ENCODE measurements at regions not wholly inside any gene's neighbourhood (a gene's known extent, or its start where the extent isn't known, plus 50 kb on each side); places are given as distances from the start of the nearest gene placed in this dataset.

DNA sequence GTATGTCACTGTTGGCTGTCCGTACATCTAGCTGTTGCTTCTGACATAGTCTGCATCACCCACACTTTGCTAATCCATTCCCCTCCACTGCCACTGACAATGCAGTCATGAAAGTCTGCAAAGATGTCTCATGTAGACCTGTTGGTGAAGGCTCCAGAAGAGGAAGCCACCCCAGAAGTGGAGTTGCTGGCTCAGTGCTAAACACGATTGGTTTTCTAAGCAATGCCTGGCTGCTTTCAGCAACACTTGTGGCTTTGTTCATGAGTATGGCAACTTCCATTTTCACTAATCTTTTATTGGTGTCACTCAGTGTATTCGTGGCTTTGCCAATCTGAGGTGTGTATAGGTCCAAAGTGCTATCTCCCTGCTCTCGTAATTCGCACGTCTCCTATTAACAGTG, 288.1 kb downstream of the GADD45G start:
- no peak overlapping the region for H3K4me3 ChIP-seq (ENCODE audit: low read depth, low read length)

- H3K4me3 ChIP-seq (ENCODE audit: low read depth, low read length): no peak overlapping the region
Observed at GRCh38 chr9:89893886-89894285, 289.1 kb downstream of the GADD45G start.

GRCh38 chr9:89896806-89897340, 292.1 kb downstream of the GADD45G start:
- no peak overlapping the region for H3K4me3 ChIP-seq (ENCODE audit: low read depth, low read length)

DNA sequence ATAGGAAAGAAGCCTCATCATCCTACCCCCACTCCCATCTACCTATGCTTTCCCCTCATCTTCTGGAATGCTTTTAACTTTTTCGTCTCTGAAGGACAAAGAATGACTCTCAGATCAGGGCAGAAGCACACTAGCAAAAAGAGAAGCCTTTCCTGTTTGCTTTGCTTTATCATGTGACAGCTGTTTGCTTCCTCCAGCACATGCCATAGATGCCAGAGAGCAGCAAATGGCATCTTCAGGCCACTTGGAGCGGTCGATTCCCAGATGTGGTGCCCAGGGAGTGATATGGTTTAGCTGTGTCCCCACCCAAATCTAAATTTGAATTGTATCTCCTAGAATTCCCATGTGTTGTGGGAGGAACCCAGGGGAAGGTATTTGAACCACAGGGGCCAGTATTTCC, 294.8 kb downstream of the GADD45G start:
- H3K4me3 ChIP-seq (ENCODE audit: low read depth, low read length): no peak overlapping the region

GRCh38 chr9:89901920-89902319, 297.1 kb downstream of the GADD45G start:
- H3K4me3 ChIP-seq (ENCODE audit: low read depth, low read length): no peak overlapping the region

DNA sequence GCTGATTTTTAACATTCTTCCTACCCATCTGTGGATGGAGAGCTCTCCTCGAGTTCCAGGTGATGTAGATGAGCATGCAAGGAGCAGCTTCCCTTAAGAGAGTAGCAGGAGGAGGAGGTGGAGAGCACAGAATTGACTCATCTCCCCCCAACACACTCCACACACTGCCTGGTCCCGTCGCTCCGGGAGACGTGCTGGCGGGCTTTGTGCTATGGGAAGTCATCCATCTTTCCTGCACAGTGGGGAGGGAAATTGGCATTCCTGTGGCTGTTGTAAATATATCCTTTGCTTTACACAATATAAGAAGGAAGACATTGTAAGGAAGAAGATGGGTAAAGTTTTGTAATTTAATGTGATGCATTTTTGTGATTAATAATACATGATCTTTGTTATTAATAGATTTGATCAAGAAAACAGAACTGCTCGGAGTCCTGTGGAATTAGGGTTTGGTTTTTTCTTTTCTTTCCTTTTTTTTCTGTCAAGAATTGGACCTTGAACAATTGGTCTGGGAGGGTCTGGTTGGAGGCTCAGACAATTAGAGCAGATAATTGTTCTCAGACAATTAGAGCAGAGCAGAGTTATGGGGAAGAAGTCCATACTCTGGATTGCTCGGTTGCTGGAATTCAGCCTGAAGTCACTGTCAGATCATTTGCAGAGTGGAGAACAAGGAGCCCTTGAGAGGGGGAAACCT, 297.8 kb downstream of the GADD45G start:
- no peak overlapping the region for H3K4me3 ChIP-seq (ENCODE audit: low read depth, low read length)

GRCh38 chr9:89903141-89903475, 298.3 kb downstream of the GADD45G start:
- H3K4me3 ChIP-seq (ENCODE audit: low read depth, low read length): no peak overlapping the region

GRCh38 chr9:89905606-89906338, 301.0 kb downstream of the GADD45G start:
- no peak overlapping the region for H3K4me3 ChIP-seq (ENCODE audit: low read depth, low read length)

- H3K4me3 ChIP-seq (ENCODE audit: low read depth, low read length): no peak overlapping the region
Observed at GRCh38 chr9:89911721-89912604, 307.2 kb downstream of the GADD45G start.

- H3K4me3 ChIP-seq (ENCODE audit: low read depth, low read length): no peak overlapping the region
Observed at GRCh38 chr9:89912605-89912953, 307.8 kb downstream of the GADD45G start.

GRCh38 chr9:89915187-89915586, 310.4 kb downstream of the GADD45G start:
- no peak overlapping the region for H3K4me3 ChIP-seq (ENCODE audit: low read depth, low read length)

DNA sequence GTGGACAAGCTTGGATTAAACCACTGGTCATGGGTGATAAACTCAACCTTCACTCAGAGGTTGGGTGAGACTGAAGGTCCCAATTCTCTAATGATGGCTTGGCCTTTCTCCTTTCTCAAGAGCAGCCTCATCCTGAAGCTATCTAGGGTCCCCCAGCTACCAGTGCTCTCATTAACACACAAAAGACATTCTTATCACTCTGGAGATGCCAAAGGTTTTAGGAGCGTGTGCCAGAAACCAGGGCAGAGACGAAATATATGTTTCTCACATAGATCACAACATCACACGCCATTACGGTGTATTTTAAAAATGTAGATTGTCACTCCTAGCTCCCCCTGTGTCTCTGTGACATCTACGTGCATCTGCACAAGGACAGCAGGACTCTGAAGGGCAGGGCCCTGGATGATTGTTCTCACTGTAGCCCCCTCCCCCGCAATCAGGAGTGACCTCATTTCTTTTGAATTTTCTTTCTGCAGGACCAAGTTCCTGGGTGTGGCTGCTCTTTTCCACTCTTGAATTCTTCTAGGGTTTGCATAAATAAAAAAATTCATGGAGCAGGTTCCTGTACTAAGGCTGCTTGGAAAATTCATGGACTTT, 311.3 kb downstream of the GADD45G start:
- H3K4me3 ChIP-seq (ENCODE audit: low read depth, low read length): no peak overlapping the region

- no peak overlapping the region for H3K4me3 ChIP-seq (ENCODE audit: low read depth, low read length)
Observed at GRCh38 chr9:89917861-89918260, 313.0 kb downstream of the GADD45G start.

DNA sequence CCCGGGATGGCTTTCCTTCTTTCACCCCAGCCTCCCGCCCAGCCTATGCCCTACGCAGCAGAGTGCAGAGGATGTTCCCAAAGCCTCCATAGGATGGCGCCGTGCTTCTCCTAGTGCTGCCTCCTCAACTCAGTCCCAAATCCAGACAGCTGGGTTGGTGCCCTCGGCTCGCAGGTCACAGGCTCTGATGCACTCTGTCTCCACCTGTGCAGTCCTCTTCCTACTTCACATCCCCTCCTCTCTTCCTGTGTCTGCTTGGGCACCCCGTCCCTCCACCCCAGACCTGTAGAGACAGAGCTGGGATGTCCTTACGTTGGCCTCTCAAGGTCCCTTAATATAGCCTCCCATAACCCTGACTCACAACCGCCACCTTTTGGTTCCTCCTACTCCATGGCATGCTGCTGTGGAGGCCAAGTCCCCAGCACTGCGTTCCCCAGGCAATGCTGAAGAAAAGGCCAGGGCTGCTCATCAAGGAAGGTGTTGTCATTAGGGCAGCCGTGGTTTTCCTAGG, 314.4 kb downstream of the GADD45G start:
- H3K4me3 ChIP-seq (ENCODE audit: low read depth, low read length): no peak overlapping the region

DNA sequence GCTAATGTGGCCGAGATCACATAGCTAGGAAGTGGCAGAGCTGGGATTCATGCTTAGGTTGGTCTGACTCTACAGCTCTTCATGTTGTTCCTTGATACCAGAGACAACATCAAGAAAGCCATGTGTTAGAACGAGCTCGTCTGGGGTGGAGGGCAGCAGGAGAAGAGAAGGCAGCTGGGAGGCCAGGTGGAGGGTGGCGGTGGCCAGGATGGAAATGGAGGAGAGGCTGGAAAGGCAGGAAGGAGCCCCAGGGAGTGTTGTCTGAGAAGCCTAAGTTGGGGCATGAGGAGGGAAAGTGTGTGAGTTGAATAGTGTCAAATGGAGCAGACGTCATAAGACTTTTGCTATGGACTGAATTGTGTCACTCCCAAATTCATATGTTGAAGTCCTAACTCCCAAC, 315.3 kb downstream of the GADD45G start:
- no peak overlapping the region for H3K4me3 ChIP-seq (ENCODE audit: low read depth, low read length)

- no peak overlapping the region for H3K4me3 ChIP-seq (ENCODE audit: low read depth, low read length)
Observed at GRCh38 chr9:89920951-89921350, 316.1 kb downstream of the GADD45G start.

DNA sequence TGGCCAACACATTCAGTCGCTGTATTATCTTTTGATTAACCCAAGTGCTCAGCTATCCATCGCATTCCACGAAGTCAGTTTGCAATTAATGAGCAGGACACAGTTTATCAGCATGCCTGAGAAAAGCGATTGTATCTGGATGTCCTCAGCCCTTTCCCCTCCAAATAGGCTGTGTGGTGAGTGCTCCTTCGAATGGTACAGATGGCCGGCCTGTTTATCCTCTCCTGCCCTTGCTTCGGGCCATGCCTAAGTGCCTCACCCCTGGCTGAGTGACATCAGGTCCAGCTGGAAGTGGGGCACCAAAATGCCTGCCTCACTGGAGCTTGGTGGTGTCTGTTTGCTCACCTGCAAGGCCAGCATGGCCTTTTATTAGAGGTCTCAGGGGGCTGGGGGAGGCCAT, 317.3 kb downstream of the GADD45G start:
- no peak overlapping the region for H3K4me3 ChIP-seq (ENCODE audit: low read depth, low read length)

DNA sequence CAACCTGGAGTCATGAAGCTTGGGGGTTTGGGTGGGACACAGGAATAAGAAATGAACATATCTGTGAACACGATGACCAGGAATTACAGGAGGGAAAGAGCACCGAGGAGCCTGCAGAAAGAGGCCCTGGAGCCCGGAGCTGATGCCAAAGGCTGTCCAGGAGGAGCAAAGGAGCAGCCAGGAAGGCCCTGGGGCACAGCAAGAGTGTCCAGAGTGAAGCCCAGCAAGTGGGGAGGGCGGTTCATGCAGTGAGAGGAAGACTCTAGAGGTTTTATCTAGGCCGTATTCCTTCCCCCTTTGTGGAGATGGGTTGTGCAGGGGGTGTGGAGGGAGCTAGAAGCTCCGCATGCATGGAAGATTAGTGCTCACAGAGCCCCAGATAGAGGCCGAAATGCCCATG, 318.4 kb downstream of the GADD45G start:
- H3K4me3 ChIP-seq (ENCODE audit: low read depth, low read length): no peak overlapping the region

GRCh38 chr9:89923961-89924504, 319.2 kb downstream of the GADD45G start:
- no peak overlapping the region for H3K4me3 ChIP-seq (ENCODE audit: low read depth, low read length)

DNA sequence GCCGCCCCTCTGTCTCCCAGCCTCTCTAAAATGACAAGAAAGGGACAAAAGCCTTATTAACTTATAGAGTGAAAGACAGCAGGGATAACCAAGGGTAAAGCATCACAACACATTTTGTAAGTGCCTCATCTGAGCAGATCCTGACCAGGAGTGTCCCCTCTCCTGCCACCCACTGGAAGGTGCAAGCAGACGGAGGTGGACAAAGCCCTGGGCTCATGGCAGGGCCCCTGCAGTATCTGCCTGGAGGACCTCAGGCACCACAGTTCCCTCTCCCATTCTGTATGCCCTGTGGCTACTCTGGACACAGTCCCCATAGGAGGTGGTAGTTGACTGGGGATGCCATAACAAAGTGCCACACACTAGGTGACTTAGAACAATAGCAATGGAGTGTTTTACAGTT, 319.8 kb downstream of the GADD45G start:
- no peak overlapping the region for H3K4me3 ChIP-seq (ENCODE audit: low read depth, low read length)

GRCh38 chr9:89926167-89926566, 321.4 kb downstream of the GADD45G start:
- H3K4me3 ChIP-seq (ENCODE audit: low read depth, low read length): no peak overlapping the region
